ENCODE measurements at regions not wholly inside any gene's neighbourhood (a gene's known extent, or its start where the extent isn't known, plus 50 kb on each side); places are given as distances from the start of the nearest gene placed in this dataset.

- TF ChIP-seq CHD7 (IDR thresholded peaks at IDR 0.05; ENCODE audit: insufficient replicate concordance, low read length) (no peak), MAFK (IDR thresholded peaks at IDR 0.05; ENCODE audit: low read depth, low read length) (no peak), KDM4A (IDR thresholded peaks at IDR 0.05; ENCODE audit: low read depth, low read length, severe bottlenecking) (no peak), SIX5 (IDR thresholded peaks at IDR 0.05; ENCODE audit: low read depth, low read length) (no peak), POLR2A (IDR thresholded peaks at IDR 0.05; ENCODE audit: control extremely low read depth in 1 of 2, low read depth in 2 of 2, low read length in 2 of 2) (no peak), EGR1 (IDR thresholded peaks at IDR 0.05; ENCODE audit: borderline replicate concordance, low read depth, low read length) (no peak), KDM5A (IDR thresholded peaks at IDR 0.05; ENCODE audit: low read length) (no peak)
Measured at GRCh38 chr2:58354230-58354629, 113.1 kb upstream of the FANCL start (continued).
